HG02798 (cell line): ENCODE measurements at regions not wholly inside any gene's neighbourhood (a gene's known extent, or its start where the extent isn't known, plus 50 kb on each side); places are given as distances from the start of the nearest gene placed in this dataset.

Source experiments
- ATAC-seq: cut with Tn5 transposase; IDR thresholded peaks from one replicate; pipeline ENCODE4 v1.9.1; 2021; ENCODE audit warnings: mild to moderate bottlenecking; ENCODE audit not compliant: unreplicated experiment, poor library complexity

GRCh38 chr11:97956904-97957303 is 1063.8 kb upstream of the CNTN5 start:
- ATAC-seq = no peak

- ATAC-seq = no peak
Measured at GRCh38 chr11:97961431-97961830, 1059.3 kb upstream of the CNTN5 start.

- ATAC-seq = no peak
Measured at GRCh38 chr11:97962758-97963157, 1058.0 kb upstream of the CNTN5 start.

GRCh38 chr11:97963528-97964331 is 1057.0 kb upstream of the CNTN5 start:
- no peak for ATAC-seq

GRCh38 chr11:97964332-97965004 is 1056.3 kb upstream of the CNTN5 start:
- ATAC-seq = no peak

GRCh38 chr11:97965849-97966646 is 1054.7 kb upstream of the CNTN5 start:
- ATAC-seq = no peak

GRCh38 chr11:97966901-97967300 is 1053.8 kb upstream of the CNTN5 start:
- ATAC-seq = no peak

- ATAC-seq = no peak
Measured at GRCh38 chr11:97968071-97968470, 1052.7 kb upstream of the CNTN5 start.

- ATAC-seq = no peak
Measured at GRCh38 chr11:97972731-97973130, 1048.0 kb upstream of the CNTN5 start.

- no peak for ATAC-seq
Measured at GRCh38 chr11:97973352-97973857, 1047.3 kb upstream of the CNTN5 start.

GRCh38 chr11:97974798-97975498 is 1045.8 kb upstream of the CNTN5 start:
- ATAC-seq = no peak

- ATAC-seq = no peak
Measured at GRCh38 chr11:97977726-97978125, 1043.0 kb upstream of the CNTN5 start.

- no peak for ATAC-seq
Measured at GRCh38 chr11:97979741-97980140, 1041.0 kb upstream of the CNTN5 start.

GRCh38 chr11:97982512-97982911 is 1038.2 kb upstream of the CNTN5 start:
- ATAC-seq = no peak

GRCh38 chr11:97989121-97989520 is 1031.6 kb upstream of the CNTN5 start:
- no peak for ATAC-seq

GRCh38 chr11:97990162-97990920 is 1030.4 kb upstream of the CNTN5 start:
- no peak for ATAC-seq

GRCh38 chr11:97993562-97993961 is 1027.2 kb upstream of the CNTN5 start:
- ATAC-seq = no peak

GRCh38 chr11:97995874-97996273 is 1024.9 kb upstream of the CNTN5 start:
- ATAC-seq = no peak

- ATAC-seq = no peak
Measured at GRCh38 chr11:97996762-97997161, 1024.0 kb upstream of the CNTN5 start.
